ENCODE measurements at regions not wholly inside any gene's neighbourhood (a gene's known extent, or its start where the extent isn't known, plus 50 kb on each side); places are given as distances from the start of the nearest gene placed in this dataset.

- no peak for TF ChIP-seq CTCF (IDR thresholded peaks at IDR 0.05)
- TF ChIP-seq POLR2A (IDR thresholded peaks at IDR 0.05), result no peak
- TF ChIP-seq POLR2AphosphoS5 (IDR thresholded peaks at IDR 0.05), result no peak
These were observed 200.3 kb upstream of the GALNTL6 start for GRCh38 chr4:171612907-171613306.

Data from gastroesophageal sphincter (tissue), 3 donors.